Liver (tissue), 8 donors: ENCODE measurements at regions not wholly inside any gene's neighbourhood (a gene's known extent, or its start where the extent isn't known, plus 50 kb on each side); places are given as distances from the start of the nearest gene placed in this dataset.

ENCODE experiments used
- DNase-seq: peaks from one replicate; pipeline ENCODE4 v3.0.0-alpha.2; 2017; ENCODE audit warnings: low spot score
- H3K27ac ChIP-seq, 2 donors: one replicate each; pipeline ENCODE4 v1.7.0; 2013; ENCODE audit warnings: inconsistent platforms in 2 of 2, low read length in 2 of 2, control low read depth in 1 of 2, low read depth in 1 of 2, mild to moderate bottlenecking in 1 of 2
- H3K27me3 ChIP-seq, 4 donors: one replicate each; pipeline versions ENCODE4 v1.6.1 to v1.7.0; 2013; ENCODE audit warnings: low read length in 3 of 4, inconsistent platforms in 1 of 4, mild to moderate bottlenecking in 1 of 4, moderate library complexity in 1 of 4; ENCODE audit not compliant: control insufficient read depth in 4 of 4, insufficient read depth in 4 of 4
- H3K36me3 ChIP-seq, 4 donors: one replicate each; pipeline versions ENCODE4 v1.6.1 to v1.7.0; 2013; ENCODE audit warnings: low read length in 3 of 4, mild to moderate bottlenecking in 3 of 4, low read depth in 1 of 4, moderate library complexity in 1 of 4; ENCODE audit not compliant: control insufficient read depth in 4 of 4, insufficient read depth in 3 of 4
- H3K4me1 ChIP-seq, 4 donors: one replicate each; pipeline versions ENCODE4 v1.6.1 to v1.7.0; 2013; ENCODE audit warnings: low read length in 3 of 4, mild to moderate bottlenecking in 3 of 4, moderate library complexity in 1 of 4; ENCODE audit not compliant: control insufficient read depth in 4 of 4, insufficient read depth in 4 of 4
- H3K4me3 ChIP-seq, 3 donors: one replicate each; pipeline versions ENCODE4 v1.6.1 to v1.7.0; 2013; ENCODE audit warnings: low read length in 3 of 3, control low read depth in 1 of 3, low read depth in 1 of 3, mild to moderate bottlenecking in 1 of 3
- H3K9ac ChIP-seq, 2 donors: one replicate each; pipeline ENCODE4 v1.7.0; 2013; ENCODE audit warnings: low read length in 2 of 2, mild to moderate bottlenecking in 2 of 2, moderate library complexity in 2 of 2, control low read depth in 1 of 2, low read depth in 1 of 2
- H3K9me3 ChIP-seq, 4 donors: one replicate each; pipeline versions ENCODE4 v1.6.1 to v1.7.0; 2013; ENCODE audit warnings: low read length in 3 of 4; ENCODE audit not compliant: control insufficient read depth in 4 of 4
- ATF3 ChIP-seq: IDR thresholded peaks from 2 replicates; pipeline ENCODE4 v1.6.1; 2016; ENCODE audit warnings: antibody characterized with exemption
- EGR1 ChIP-seq, 2 donors: IDR thresholded peaks; 2 replicates each; pipeline ENCODE4 v1.6.1; 2016 to 2018; ENCODE audit warnings: antibody characterized with exemption in 2 of 2, low read depth in 2 of 2
- FOXA1 ChIP-seq: IDR thresholded peaks from 2 replicates; pipeline ENCODE4 v1.6.1; 2016; ENCODE audit warnings: antibody characterized with exemption
- GABPA ChIP-seq, 2 donors: IDR thresholded peaks in 1 of 2; conservative IDR thresholded peaks in 1 of 2; 2 replicates each; pipeline ENCODE4 v1.6.1; 2016; ENCODE audit warnings: antibody characterized with exemption in 2 of 2, mild to moderate bottlenecking in 1 of 2, moderate library complexity in 1 of 2
- HNF4G ChIP-seq: IDR thresholded peaks from 2 replicates; pipeline ENCODE4 v1.6.1; 2016; ENCODE audit warnings: antibody characterized with exemption
- JUND ChIP-seq, 2 donors: IDR thresholded peaks; 2 replicates each; pipeline ENCODE4 v1.6.1; 2016; ENCODE audit warnings: antibody characterized with exemption in 2 of 2
- NR2F2 ChIP-seq: IDR thresholded peaks from 2 replicates; pipeline ENCODE4 v1.6.1; 2016; ENCODE audit warnings: antibody characterized with exemption
- RAD21 ChIP-seq, 2 donors: IDR thresholded peaks; 2 replicates each; pipeline ENCODE4 v1.6.1; 2016; ENCODE audit warnings: antibody characterized with exemption in 2 of 2, mild to moderate bottlenecking in 2 of 2
- RXRA ChIP-seq, 2 donors: IDR thresholded peaks; 2 replicates each; pipeline ENCODE4 v1.6.1; 2017 to 2018; ENCODE audit warnings: antibody characterized with exemption in 2 of 2, mild to moderate bottlenecking in 1 of 2
- SP1 ChIP-seq: IDR thresholded peaks from 2 replicates; pipeline ENCODE4 v1.6.1; 2018; ENCODE audit warnings: antibody characterized with exemption, mild to moderate bottlenecking
- TAF1 ChIP-seq: conservative IDR thresholded peaks from 2 replicates; pipeline ENCODE4 v1.6.1; 2016; ENCODE audit warnings: antibody characterized with exemption, mild to moderate bottlenecking
- WGBS: extraction: QIAGEN DNeasy Blood & Tissue Kit; methylation state at CpG from one replicate; pipeline ENCODE4 v1.1.7; 2013; 5-methylcytosine and 5-hydroxymethylcytosine counted together
- TF ChIP-seq, protein P1 (sequence below): IDR thresholded peaks from 2 replicates; pipeline ENCODE4 v1.6.1; 2016; ENCODE audit warnings: antibody characterized with exemption
- TF ChIP-seq, protein P2 (sequence below): IDR thresholded peaks from 2 replicates; pipeline ENCODE4 v1.6.1; 2016; ENCODE audit warnings: antibody characterized with exemption
- TF ChIP-seq, protein P3 (sequence below): fragments of 150-350 bp; IDR thresholded peaks from 2 replicates; pipeline ENCODE4 v1.5.1; 2017; ENCODE audit warnings: improper control_type of control experiment, low read depth, low read length; ENCODE audit not compliant: missing input control
- donor health status: healthy.
- donor health status: healthy.
- donor health status: healthy.
- donor health status: healthy.
- donor health status: healthy.

GRCh38 chr16:66245868-66246267, 120.6 kb upstream of the CDH5 start:
- Histone ChIP-seq H3K4me1 (no peaks in the 10 kb centered on the region), H3K4me3 (no peak overlapping the region), H3K9me3 (no peaks in the 10 kb centered on the region), H3K9ac (no peak overlapping the region), H3K36me3 (no peaks in the 10 kb centered on the region), H3K27ac (no peak overlapping the region), H3K27me3 (peaks cover 0 to 3% (median 0%) of the 10 kb centered on the region in 4 donors)
- TF ChIP-seq, protein P1, sequence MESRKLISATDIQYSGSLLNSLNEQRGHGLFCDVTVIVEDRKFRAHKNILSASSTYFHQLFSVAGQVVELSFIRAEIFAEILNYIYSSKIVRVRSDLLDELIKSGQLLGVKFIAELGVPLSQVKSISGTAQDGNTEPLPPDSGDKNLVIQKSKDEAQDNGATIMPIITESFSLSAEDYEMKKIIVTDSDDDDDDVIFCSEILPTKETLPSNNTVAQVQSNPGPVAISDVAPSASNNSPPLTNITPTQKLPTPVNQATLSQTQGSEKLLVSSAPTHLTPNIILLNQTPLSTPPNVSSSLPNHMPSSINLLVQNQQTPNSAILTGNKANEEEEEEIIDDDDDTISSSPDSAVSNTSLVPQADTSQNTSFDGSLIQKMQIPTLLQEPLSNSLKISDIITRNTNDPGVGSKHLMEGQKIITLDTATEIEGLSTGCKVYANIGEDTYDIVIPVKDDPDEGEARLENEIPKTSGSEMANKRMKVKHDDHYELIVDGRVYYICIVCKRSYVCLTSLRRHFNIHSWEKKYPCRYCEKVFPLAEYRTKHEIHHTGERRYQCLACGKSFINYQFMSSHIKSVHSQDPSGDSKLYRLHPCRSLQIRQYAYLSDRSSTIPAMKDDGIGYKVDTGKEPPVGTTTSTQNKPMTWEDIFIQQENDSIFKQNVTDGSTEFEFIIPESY = no peak
- no peak for TF ChIP-seq NR2F2
- TF ChIP-seq JUND (IDR thresholded peaks at IDR 0.05) = no peak
- TF ChIP-seq ATF3 = no peak
- TF ChIP-seq, protein P2, sequence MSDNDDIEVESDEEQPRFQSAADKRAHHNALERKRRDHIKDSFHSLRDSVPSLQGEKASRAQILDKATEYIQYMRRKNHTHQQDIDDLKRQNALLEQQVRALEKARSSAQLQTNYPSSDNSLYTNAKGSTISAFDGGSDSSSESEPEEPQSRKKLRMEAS = no peak
- TF ChIP-seq FOXA1 = no peak
- TF ChIP-seq EGR1 (IDR thresholded peaks at IDR 0.05; ENCODE audit: low read depth in 2 of 2) = no peak
- TF ChIP-seq HNF4G = no peak
- TF ChIP-seq, protein P3, sequence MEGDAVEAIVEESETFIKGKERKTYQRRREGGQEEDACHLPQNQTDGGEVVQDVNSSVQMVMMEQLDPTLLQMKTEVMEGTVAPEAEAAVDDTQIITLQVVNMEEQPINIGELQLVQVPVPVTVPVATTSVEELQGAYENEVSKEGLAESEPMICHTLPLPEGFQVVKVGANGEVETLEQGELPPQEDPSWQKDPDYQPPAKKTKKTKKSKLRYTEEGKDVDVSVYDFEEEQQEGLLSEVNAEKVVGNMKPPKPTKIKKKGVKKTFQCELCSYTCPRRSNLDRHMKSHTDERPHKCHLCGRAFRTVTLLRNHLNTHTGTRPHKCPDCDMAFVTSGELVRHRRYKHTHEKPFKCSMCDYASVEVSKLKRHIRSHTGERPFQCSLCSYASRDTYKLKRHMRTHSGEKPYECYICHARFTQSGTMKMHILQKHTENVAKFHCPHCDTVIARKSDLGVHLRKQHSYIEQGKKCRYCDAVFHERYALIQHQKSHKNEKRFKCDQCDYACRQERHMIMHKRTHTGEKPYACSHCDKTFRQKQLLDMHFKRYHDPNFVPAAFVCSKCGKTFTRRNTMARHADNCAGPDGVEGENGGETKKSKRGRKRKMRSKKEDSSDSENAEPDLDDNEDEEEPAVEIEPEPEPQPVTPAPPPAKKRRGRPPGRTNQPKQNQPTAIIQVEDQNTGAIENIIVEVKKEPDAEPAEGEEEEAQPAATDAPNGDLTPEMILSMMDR = no peak
- TF ChIP-seq RXRA (IDR thresholded peaks at IDR 0.05) = no peak
- TF ChIP-seq GABPA (IDR thresholded peaks at IDR 0.05 in 1 of 2, conservative IDR thresholded peaks at IDR 0.05 in 1 of 2) = no peak
- no peak for TF ChIP-seq TAF1
- WGBS = 93% methylated on average over 4 of the region's 4 CpGs
- no peak for DNase-seq

DNA sequence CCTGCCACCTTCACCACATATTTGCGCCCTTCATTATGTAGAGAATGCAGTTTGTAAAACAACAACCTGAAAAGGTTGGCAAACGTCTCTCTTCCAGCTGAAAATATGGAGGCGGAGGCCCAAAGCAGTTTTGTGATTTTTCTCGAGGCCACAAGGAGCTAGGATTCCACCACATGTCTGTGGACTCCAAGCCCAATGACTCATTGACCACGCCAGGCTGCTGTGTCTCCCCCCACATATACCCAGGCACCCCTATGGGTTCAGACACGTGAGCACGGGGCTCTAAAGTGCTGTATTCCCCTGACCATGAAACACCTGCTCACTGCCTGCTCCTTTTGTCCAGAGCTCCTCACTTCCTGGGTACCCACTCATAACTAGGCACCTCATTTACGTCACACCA, 121.4 kb upstream of the CDH5 start:
- Histone ChIP-seq H3K27me3 (peaks cover 0 to 3% (median 0%) of the 10 kb centered on the region in 4 donors), H3K9me3 (no peaks in the 10 kb centered on the region), H3K9ac (no peak overlapping the region), H3K4me1 (no peaks in the 10 kb centered on the region), H3K27ac (no peak overlapping the region), H3K4me3 (no peak overlapping the region), H3K36me3 (no peaks in the 10 kb centered on the region)
- TF ChIP-seq TAF1 = no peak
- no peak for TF ChIP-seq RAD21 (IDR thresholded peaks at IDR 0.05)
- no peak for TF ChIP-seq SP1
- TF ChIP-seq HNF4G = no peak
- TF ChIP-seq, protein P3 = no peak
- no peak for TF ChIP-seq RXRA (IDR thresholded peaks at IDR 0.05)
- 84% methylated on average over 8 of the region's 8 CpGs for WGBS
- DNase-seq = no peak
